Lower leg skin (tissue), 3 donors: ENCODE measurements at regions not wholly inside any gene's neighbourhood (a gene's known extent, or its start where the extent isn't known, plus 50 kb on each side); places are given as distances from the start of the nearest gene placed in this dataset.
A peak's percentile ranks its signal among the peaks of the same experiment; 100 is the strongest.

Source experiments
- CTCF ChIP-seq, 3 donors: fragments of 450-650 bp; IDR thresholded peaks; one replicate each; pipeline ENCODE4 v1.5.1; 2016; ENCODE audit warnings: antibody characterized with exemption in 3 of 3, mild to moderate bottlenecking in 3 of 3, moderate library complexity in 2 of 3
- POLR2A ChIP-seq, 2 donors: fragments of 450-650 bp; IDR thresholded peaks; one replicate each; pipeline ENCODE4 v1.6.1; 2016 to 2017; ENCODE audit warnings: antibody characterized with exemption in 2 of 2, mild to moderate bottlenecking in 1 of 2, moderate library complexity in 1 of 2

GRCh38 chr16:55257966-55258613 is 65.9 kb upstream of the IRX6 start:
- TF ChIP-seq CTCF (IDR thresholded peaks at IDR 0.05) (peak in 1 of 3 donors; percentile 67), POLR2A (IDR thresholded peaks at IDR 0.05) (no peak)
